Nephron progenitor cell (in vitro differentiated cells): ENCODE measurements at regions not wholly inside any gene's neighbourhood (a gene's known extent, or its start where the extent isn't known, plus 50 kb on each side); places are given as distances from the start of the nearest gene placed in this dataset.

Source experiments
- DNase-seq: peaks from one replicate; pipeline ENCODE4 v3.0.0; 2021
- H3K27ac Mint-ChIP-seq: 2 replicates; pipeline ENCODE4 v1.8.0; 2021; ENCODE audit warnings: mild to moderate bottlenecking, moderate library complexity, mixed read lengths
- H3K27me3 Mint-ChIP-seq: 2 replicates; pipeline ENCODE4 v1.8.0; 2021; ENCODE audit warnings: mild to moderate bottlenecking, low read depth, mixed read lengths; ENCODE audit not compliant: poor library complexity
- H3K36me3 Mint-ChIP-seq: 2 replicates; pipeline ENCODE4 v1.8.0; 2021; ENCODE audit warnings: low read depth, mixed read lengths
- H3K4me1 Mint-ChIP-seq: 2 replicates; pipeline ENCODE4 v1.8.0; 2021; ENCODE audit warnings: mixed read lengths
- H3K4me3 Mint-ChIP-seq: 2 replicates; pipeline ENCODE4 v1.8.0; 2021; ENCODE audit warnings: mild to moderate bottlenecking, moderate library complexity, mixed read lengths
- H3K9me3 Mint-ChIP-seq: 2 replicates; pipeline ENCODE4 v1.8.0; 2021; ENCODE audit warnings: mild to moderate bottlenecking, moderate library complexity, mixed read lengths
- CTCF ChIP-seq: fragments of 200-600 bp; sonication (generic); IDR thresholded peaks from 2 replicates; pipeline ENCODE4 v1.5.0; 2021; ENCODE audit warnings: antibody characterized with exemption

GRCh38 chr18:41864216-41864615, 90.8 kb upstream of the PIK3C3 start:
- no peak for DNase-seq
- peaks cover 22% of the 10 kb centered on the region for H3K4me1 Mint-ChIP-seq
- H3K36me3 Mint-ChIP-seq = no peaks in the 10 kb centered on the region
- H3K27ac Mint-ChIP-seq = no peak overlapping the region
- H3K27me3 Mint-ChIP-seq = peaks cover 2% of the 10 kb centered on the region
- no peaks in the 10 kb centered on the region for H3K9me3 Mint-ChIP-seq
- no peak overlapping the region for H3K4me3 Mint-ChIP-seq
- no peak for TF ChIP-seq CTCF

DNA sequence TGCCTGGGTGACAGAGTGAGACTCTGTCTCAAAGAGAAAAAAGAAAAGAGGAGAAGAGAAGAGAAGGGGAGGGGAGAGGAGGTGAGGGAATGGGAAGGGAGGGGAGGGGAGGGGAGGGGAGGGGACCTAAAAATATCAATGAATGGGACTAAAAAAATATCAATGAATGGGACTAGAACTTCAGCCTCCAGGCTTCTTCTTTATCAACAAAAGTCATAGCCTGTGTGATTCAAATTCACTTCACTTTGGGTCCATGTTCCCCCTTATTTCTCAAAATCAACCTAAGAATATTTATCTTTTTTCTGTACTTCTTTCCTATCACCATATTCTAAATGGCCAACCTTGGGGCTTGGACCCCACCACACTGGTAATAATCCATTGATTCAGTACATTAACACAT, 92.1 kb upstream of the PIK3C3 start:
- no peaks in the 10 kb centered on the region for H3K9me3 Mint-ChIP-seq
- H3K27ac Mint-ChIP-seq = no peak overlapping the region
- peaks cover 13% of the 10 kb centered on the region for H3K4me1 Mint-ChIP-seq
- H3K27me3 Mint-ChIP-seq = peaks cover 2% of the 10 kb centered on the region
- H3K36me3 Mint-ChIP-seq = no peaks in the 10 kb centered on the region
- H3K4me3 Mint-ChIP-seq = no peak overlapping the region
- TF ChIP-seq CTCF = no peak
- no peak for DNase-seq

DNA sequence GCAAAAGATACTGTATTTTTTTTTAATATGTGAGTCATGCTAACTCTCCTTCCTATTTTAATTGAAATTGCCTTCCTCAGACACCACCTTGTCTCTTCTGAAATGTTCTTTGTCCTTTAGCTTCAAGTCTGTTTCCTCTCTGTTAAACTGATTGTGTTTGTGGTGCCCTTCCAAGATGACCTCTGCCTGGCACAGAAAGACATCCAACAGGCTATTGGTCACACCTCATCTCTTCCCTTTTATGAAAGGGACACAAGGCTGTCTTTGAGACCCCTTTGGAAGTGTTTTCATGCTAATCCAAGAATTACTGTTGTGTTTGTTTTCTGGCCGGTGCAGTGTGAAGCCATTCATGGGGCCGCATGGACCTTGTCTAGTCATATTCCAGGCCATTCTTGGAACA, 94.0 kb upstream of the PIK3C3 start:
- H3K4me3 Mint-ChIP-seq = no peak overlapping the region
- H3K27me3 Mint-ChIP-seq = peaks cover 2% of the 10 kb centered on the region
- no peaks in the 10 kb centered on the region for H3K9me3 Mint-ChIP-seq
- no peak overlapping the region for H3K27ac Mint-ChIP-seq
- no peak for DNase-seq
- no peaks in the 10 kb centered on the region for H3K36me3 Mint-ChIP-seq
- TF ChIP-seq CTCF = no peak
- H3K4me1 Mint-ChIP-seq = peaks cover 18% of the 10 kb centered on the region

- H3K27me3 Mint-ChIP-seq = peaks cover 9% of the 10 kb centered on the region
- no peaks in the 10 kb centered on the region for H3K36me3 Mint-ChIP-seq
- H3K9me3 Mint-ChIP-seq = no peaks in the 10 kb centered on the region
- DNase-seq = no peak
- no peak overlapping the region for H3K4me3 Mint-ChIP-seq
- H3K27ac Mint-ChIP-seq = no peak overlapping the region
- peaks cover 18% of the 10 kb centered on the region for H3K4me1 Mint-ChIP-seq
- TF ChIP-seq CTCF = no peak
These were observed 96.1 kb upstream of the PIK3C3 start for GRCh38 chr18:41858761-41859555.

DNA sequence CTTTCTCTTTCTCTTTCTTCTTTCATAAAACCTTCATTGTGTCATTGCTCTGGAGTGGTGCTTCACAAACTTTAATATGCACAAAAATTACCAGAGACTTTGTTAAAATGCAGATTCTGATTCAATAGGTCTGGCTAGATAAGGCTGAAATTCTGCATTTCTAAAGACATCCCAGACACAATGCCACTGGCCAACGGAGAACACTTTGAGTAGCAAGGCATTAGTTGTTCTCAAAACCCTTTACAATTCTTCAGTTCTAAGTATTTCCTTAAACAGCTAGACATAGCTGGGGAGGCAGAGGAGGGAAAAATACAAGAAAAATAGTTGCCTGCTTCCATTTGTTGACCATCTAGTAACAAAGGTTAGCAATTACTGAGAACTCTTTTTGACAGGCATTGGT, 101.8 kb upstream of the PIK3C3 start:
- TF ChIP-seq CTCF = no peak
- Mint-ChIP-seq H3K4me3 (no peak overlapping the region), H3K4me1 (peaks cover 15% of the 10 kb centered on the region), H3K9me3 (no peaks in the 10 kb centered on the region), H3K27me3 (peaks cover 6% of the 10 kb centered on the region), H3K36me3 (no peaks in the 10 kb centered on the region), H3K27ac (no peak overlapping the region)
- DNase-seq = no peak

DNA sequence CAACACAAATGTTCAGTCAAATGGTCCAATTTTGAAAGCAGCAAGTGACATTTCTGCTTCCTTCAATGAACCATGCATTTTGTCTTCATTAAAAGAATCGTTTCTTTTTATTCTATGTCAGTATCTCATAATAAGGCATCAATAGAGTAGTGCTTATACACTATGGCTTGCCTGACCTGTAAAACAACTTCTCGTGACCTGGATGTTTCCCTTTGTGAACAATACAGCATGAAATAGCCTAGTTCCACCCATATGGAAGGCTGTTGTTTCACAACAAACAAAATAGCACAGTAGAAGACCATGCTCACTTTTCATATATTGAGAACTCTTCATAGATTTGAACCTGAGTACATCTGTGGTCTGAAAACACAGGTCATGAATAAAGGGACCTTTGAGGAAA, 104.3 kb upstream of the PIK3C3 start:
- no peaks in the 10 kb centered on the region for H3K9me3 Mint-ChIP-seq
- H3K36me3 Mint-ChIP-seq = no peaks in the 10 kb centered on the region
- H3K27me3 Mint-ChIP-seq = peaks cover 6% of the 10 kb centered on the region
- H3K27ac Mint-ChIP-seq = no peak overlapping the region
- no peak for DNase-seq
- peaks cover 5% of the 10 kb centered on the region for H3K4me1 Mint-ChIP-seq
- no peak overlapping the region for H3K4me3 Mint-ChIP-seq
- TF ChIP-seq CTCF = no peak
